Calu3 (cell line): ENCODE measurements at regions not wholly inside any gene's neighbourhood (a gene's known extent, or its start where the extent isn't known, plus 50 kb on each side); places are given as distances from the start of the nearest gene placed in this dataset.

Source experiments
- BruUV-seq: library from RNA; stranded (reverse); fragments of 400-500 nt; replicated peaks from 2 replicates; lab custom pipeline; 2021; lab: Mats Ljungman, UMichigan
- CTCF ChIA-PET: fragments of 300-600 bp; sonication (Branson Sonifier 250); formaldehyde crosslinking; loops from one replicate; lab custom pipeline; 2022; ENCODE audit warnings: antibody characterized with exemption; lab: Charles Lee
- DNase-seq: peaks from one replicate; pipeline ENCODE4 v3.0.0; 2022
- H3K27ac Mint-ChIP-seq: one replicate; pipeline ENCODE4 v1.8.0; 2022; ENCODE audit warnings: mixed read lengths; ENCODE audit not compliant: unreplicated experiment
- H3K27me3 Mint-ChIP-seq: one replicate; pipeline ENCODE4 v1.8.0; 2022; ENCODE audit warnings: mixed read lengths; ENCODE audit not compliant: unreplicated experiment
- H3K36me3 Mint-ChIP-seq: one replicate; pipeline ENCODE4 v1.8.0; 2022; ENCODE audit warnings: mild to moderate bottlenecking, moderate library complexity, mixed read lengths; ENCODE audit not compliant: insufficient read depth, unreplicated experiment
- H3K4me1 Mint-ChIP-seq: one replicate; pipeline ENCODE4 v1.8.0; 2022; ENCODE audit warnings: mild to moderate bottlenecking, low read depth, mixed read lengths; ENCODE audit not compliant: unreplicated experiment
- H3K4me3 Mint-ChIP-seq: one replicate; pipeline ENCODE4 v1.8.0; 2022; ENCODE audit warnings: mild to moderate bottlenecking, low read depth, moderate library complexity, mixed read lengths; ENCODE audit not compliant: unreplicated experiment
- H3K9me3 Mint-ChIP-seq: one replicate; pipeline ENCODE4 v1.8.0; 2022; ENCODE audit warnings: low read depth, mixed read lengths; ENCODE audit not compliant: unreplicated experiment
- CTCF ChIP-seq: fragments of 200-600 bp; IDR thresholded peaks from one replicate; pipeline ENCODE4 v1.8.0; 2022; ENCODE audit warnings: antibody characterized with exemption; ENCODE audit not compliant: unreplicated experiment
- intact Hi-C: fragments of 100-400 bp; cut with micrococcal nuclease; formaldehyde crosslinking; loops from one replicate; pipeline ENCODE4 v1.10.0; 2022; ENCODE audit not compliant: unreplicated experiment

- no TSS peak for BruUV-seq
- Mint-ChIP-seq H3K4me3 (no peak overlapping the region), H3K36me3 (no peaks in the 10 kb centered on the region), H3K27ac (no peak overlapping the region), H3K4me1 (no peaks in the 10 kb centered on the region), H3K9me3 (peaks cover 8% of the 10 kb centered on the region), H3K27me3 (no peaks in the 10 kb centered on the region)
- intact Hi-C loops: no loop called here
- DNase-seq: no peak
- CTCF ChIA-PET: no interaction called here
- TF ChIP-seq CTCF: no peak
Measured at GRCh38 chr1:232398823-232399222, 231.1 kb downstream of the SIPA1L2 start.

- CTCF ChIA-PET: no interaction called here
- no peak for DNase-seq
- Mint-ChIP-seq H3K27ac (no peak overlapping the region), H3K9me3 (peaks cover 7% of the 10 kb centered on the region), H3K4me3 (no peak overlapping the region), H3K36me3 (no peaks in the 10 kb centered on the region), H3K4me1 (no peaks in the 10 kb centered on the region), H3K27me3 (no peaks in the 10 kb centered on the region)
- no peak for TF ChIP-seq CTCF
- no TSS peak for BruUV-seq
- intact Hi-C loops: no loop called here
Measured at GRCh38 chr1:232393444-232394146, 236.3 kb downstream of the SIPA1L2 start.

GRCh38 chr1:232393010-232393409 lies 236.9 kb downstream of the SIPA1L2 start:
- no peak for DNase-seq
- CTCF ChIA-PET: no interaction called here
- no peak overlapping the region for H3K4me3 Mint-ChIP-seq
- no peak overlapping the region for H3K27ac Mint-ChIP-seq
- intact Hi-C loops: no loop called here
- no TSS peak for BruUV-seq
- H3K4me1 Mint-ChIP-seq: no peaks in the 10 kb centered on the region
- H3K27me3 Mint-ChIP-seq: no peaks in the 10 kb centered on the region
- H3K36me3 Mint-ChIP-seq: no peaks in the 10 kb centered on the region
- H3K9me3 Mint-ChIP-seq: peaks cover 7% of the 10 kb centered on the region
- no peak for TF ChIP-seq CTCF

GRCh38 chr1:232390590-232390989 lies 239.3 kb downstream of the SIPA1L2 start:
- Mint-ChIP-seq H3K9me3 (peaks cover 7% of the 10 kb centered on the region), H3K27ac (no peak overlapping the region), H3K4me3 (no peak overlapping the region), H3K4me1 (no peaks in the 10 kb centered on the region), H3K27me3 (no peaks in the 10 kb centered on the region), H3K36me3 (no peaks in the 10 kb centered on the region)
- BruUV-seq: no TSS peak
- TF ChIP-seq CTCF: no peak
- CTCF ChIA-PET: no interaction called here
- intact Hi-C loops: no loop called here
- DNase-seq: no peak
